ENCODE measurements at regions not wholly inside any gene's neighbourhood (a gene's known extent, or its start where the extent isn't known, plus 50 kb on each side); places are given as distances from the start of the nearest gene placed in this dataset.

- no peak for TF ChIP-seq YBX1 (IDR thresholded peaks at IDR 0.05)
- no peak for TF ChIP-seq PML (IDR thresholded peaks at IDR 0.05; ENCODE audit: low read length)
- TF ChIP-seq POLR2AphosphoS2 (IDR thresholded peaks at IDR 0.05; ENCODE audit: low read depth, low read length): no peak
- TF ChIP-seq MYC (IDR thresholded peaks at IDR 0.05; ENCODE audit: insufficient read depth, insufficient read length, insufficient replicate concordance, low read length, severe bottlenecking): no peak
- TF ChIP-seq TAF1 (IDR thresholded peaks at IDR 0.05; ENCODE audit: borderline replicate concordance, low read depth, low read length): no peak
These were observed 231.6 kb upstream of the CDH2 start (continued) for GRCh38 chr18:28408528-28408927.

GRCh38 chr18:28407681-28408080, 230.8 kb upstream of the CDH2 start:
- no peaks in the 10 kb centered on the region for H3K27me3 ChIP-seq (replicated peaks in 1 of 2; ENCODE audit: control insufficient read depth in 2 of 2, insufficient read depth in 2 of 2, low read length in 1 of 2)
- CTCF ChIA-PET: no interaction called here
- TF ChIP-seq KDM1A (IDR thresholded peaks at IDR 0.05; ENCODE audit: borderline replicate concordance) (no peak), MTA3 (IDR thresholded peaks at IDR 0.05; ENCODE audit: borderline replicate concordance, low read length) (no peak), ELK1 (IDR thresholded peaks at IDR 0.05; ENCODE audit: low read depth, low read length) (no peak), PKNOX1 (IDR thresholded peaks at IDR 0.05) (no peak), WRNIP1 (IDR thresholded peaks at IDR 0.05; ENCODE audit: borderline replicate concordance, low read depth, low read length) (no peak), PML (IDR thresholded peaks at IDR 0.05; ENCODE audit: low read length) (no peak), ZNF217 (IDR thresholded peaks at IDR 0.05) (no peak), CHD2 (IDR thresholded peaks at IDR 0.05; ENCODE audit: borderline replicate concordance, low read depth, low read length) (no peak)
- no peaks in the 10 kb centered on the region for H3K36me3 ChIP-seq (ENCODE audit: control insufficient read depth in 2 of 2, insufficient read depth in 2 of 2, low read length in 1 of 2)
- H3K4me1 ChIP-seq (ENCODE audit: control insufficient read depth, insufficient read depth, low read length): no peaks in the 10 kb centered on the region
- H2AFZ ChIP-seq (ENCODE audit: control insufficient read depth, low read depth, low read length): no peak overlapping the region
- in situ Hi-C loops (cut with MboI) (no loop called here), intact Hi-C loops (cut with micrococcal nuclease; ENCODE audit: unreplicated experiment) (no loop called here)
- H3K4me3 ChIP-seq: no peak overlapping the region
- no peak overlapping the region for H3K9ac ChIP-seq (ENCODE audit: control insufficient read depth, insufficient read depth, low read length)
- RAD21 ChIA-PET (ENCODE audit: unreplicated experiment): no interaction called here
- POLR2A ChIA-PET: no interaction called here
- no peak overlapping the region for H3K27ac ChIP-seq (ENCODE audit: control insufficient read depth, insufficient read depth)
- H4K20me1 ChIP-seq (ENCODE audit: control insufficient read depth, insufficient read depth): no peaks in the 10 kb centered on the region
- ATAC-seq (no peak), DNase-seq (ENCODE audit: low read depth, low spot score) (no peak), FAIRE-seq (no peak)
- 0% methylated on average over 1 of the region's 1 CpG for WGBS (ENCODE audit: insufficient coverage, insufficient replicate concordance, low lambda C conversion rate, missing lambda C conversion rate)
- no TSS peak for BruUV-seq (replicated peaks)
- no peak overlapping the region for H3K4me2 ChIP-seq (ENCODE audit: control insufficient read depth, insufficient read depth)
- SMC1A ChIA-PET (ENCODE audit: uncharacterized antibody, unreplicated experiment): no interaction called here
- no peaks in the 10 kb centered on the region for H3K9me3 ChIP-seq (replicated peaks; ENCODE audit: control insufficient read depth, insufficient read depth, low read length)
- H3K79me2 ChIP-seq (ENCODE audit: control insufficient read depth, insufficient read depth, low read length): no peaks in the 10 kb centered on the region
